Nephron (organoid): ENCODE measurements at regions not wholly inside any gene's neighbourhood (a gene's known extent, or its start where the extent isn't known, plus 50 kb on each side); places are given as distances from the start of the nearest gene placed in this dataset.

ENCODE experiments used
- H3K27ac Mint-ChIP-seq, 3 experiments: 2 replicates each; pipeline ENCODE4 v1.8.0; 2020; ENCODE audit warnings: mixed read lengths in 3 of 3, mild to moderate bottlenecking in 2 of 3, moderate library complexity in 1 of 3
- H3K27me3 Mint-ChIP-seq: 2 replicates; pipeline ENCODE4 v1.8.0; 2021; ENCODE audit warnings: low read depth, mild to moderate bottlenecking, moderate library complexity, mixed read lengths
- H3K36me3 Mint-ChIP-seq: 2 replicates; pipeline ENCODE4 v1.8.0; 2020; ENCODE audit warnings: low read depth, mixed read lengths
- H3K4me1 Mint-ChIP-seq: 2 replicates; pipeline ENCODE4 v1.8.0; 2020; ENCODE audit warnings: mixed read lengths
- H3K4me3 Mint-ChIP-seq, 3 experiments: 2 replicates each; pipeline ENCODE4 v1.8.0; 2020; ENCODE audit warnings: mild to moderate bottlenecking in 3 of 3, mixed read lengths in 3 of 3, moderate library complexity in 2 of 3
- H3K9me3 Mint-ChIP-seq: 2 replicates; pipeline ENCODE4 v1.8.0; 2020; ENCODE audit warnings: mixed read lengths
- TF ChIP-seq, protein P1 (sequence below), 3 experiments: fragments of 200-600 bp; sonication (generic); IDR thresholded peaks; one replicate each; pipeline ENCODE4 v1.5.0; 2021; ENCODE audit warnings: antibody characterized with exemption in 3 of 3; ENCODE audit not compliant: unreplicated experiment in 3 of 3

DNA sequence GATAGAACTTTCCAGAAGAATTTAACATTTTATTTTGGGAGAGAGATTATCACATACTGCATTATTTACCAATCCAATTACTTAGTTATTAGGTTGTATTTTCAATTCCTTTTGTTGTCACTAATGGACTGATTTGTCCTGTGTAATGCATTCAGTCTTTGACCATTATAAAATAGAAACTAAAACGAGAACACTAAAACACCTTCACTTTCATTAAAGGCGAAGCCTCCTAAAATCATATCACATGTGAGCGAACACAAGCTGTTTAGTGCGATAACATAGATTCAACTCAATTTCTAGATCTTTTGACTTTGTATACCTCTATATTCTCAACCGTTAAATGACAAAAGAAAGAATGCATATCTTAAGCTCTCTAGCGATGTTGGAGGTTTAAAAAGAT, 253.4 kb downstream of the VGLL3 start:
- Mint-ChIP-seq H3K36me3 (no peaks in the 10 kb centered on the region), H3K4me1 (no peaks in the 10 kb centered on the region), H3K27ac (no peak overlapping the region), H3K9me3 (peaks cover under 1% of the 10 kb centered on the region), H3K4me3 (no peak overlapping the region), H3K27me3 (no peaks in the 10 kb centered on the region)
- TF ChIP-seq, protein P1, sequence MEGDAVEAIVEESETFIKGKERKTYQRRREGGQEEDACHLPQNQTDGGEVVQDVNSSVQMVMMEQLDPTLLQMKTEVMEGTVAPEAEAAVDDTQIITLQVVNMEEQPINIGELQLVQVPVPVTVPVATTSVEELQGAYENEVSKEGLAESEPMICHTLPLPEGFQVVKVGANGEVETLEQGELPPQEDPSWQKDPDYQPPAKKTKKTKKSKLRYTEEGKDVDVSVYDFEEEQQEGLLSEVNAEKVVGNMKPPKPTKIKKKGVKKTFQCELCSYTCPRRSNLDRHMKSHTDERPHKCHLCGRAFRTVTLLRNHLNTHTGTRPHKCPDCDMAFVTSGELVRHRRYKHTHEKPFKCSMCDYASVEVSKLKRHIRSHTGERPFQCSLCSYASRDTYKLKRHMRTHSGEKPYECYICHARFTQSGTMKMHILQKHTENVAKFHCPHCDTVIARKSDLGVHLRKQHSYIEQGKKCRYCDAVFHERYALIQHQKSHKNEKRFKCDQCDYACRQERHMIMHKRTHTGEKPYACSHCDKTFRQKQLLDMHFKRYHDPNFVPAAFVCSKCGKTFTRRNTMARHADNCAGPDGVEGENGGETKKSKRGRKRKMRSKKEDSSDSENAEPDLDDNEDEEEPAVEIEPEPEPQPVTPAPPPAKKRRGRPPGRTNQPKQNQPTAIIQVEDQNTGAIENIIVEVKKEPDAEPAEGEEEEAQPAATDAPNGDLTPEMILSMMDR (IDR thresholded peaks at IDR 0.05; ENCODE audit: unreplicated experiment in 3 of 3), result no peak

DNA sequence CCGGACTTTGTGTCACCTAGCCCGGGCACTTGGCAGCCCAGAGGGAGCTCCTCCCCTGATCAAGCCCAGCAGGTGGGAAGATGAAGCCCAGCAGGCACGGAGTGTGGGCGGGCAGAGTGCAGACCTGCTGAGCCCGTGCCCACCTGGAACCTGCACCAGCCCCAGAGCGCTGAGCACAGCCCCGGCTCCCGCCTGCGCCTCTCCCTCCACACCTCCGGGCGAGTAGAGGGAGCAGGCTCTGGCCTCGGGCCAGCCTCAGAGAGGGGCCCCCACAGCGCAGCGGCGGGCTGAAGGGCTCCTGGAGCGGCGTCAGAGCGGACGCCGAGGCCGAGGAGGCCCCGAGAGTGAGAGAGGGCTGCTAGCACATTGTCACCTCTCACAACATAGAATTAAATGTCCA, 257.7 kb downstream of the VGLL3 start:
- Mint-ChIP-seq H3K27ac (no peak overlapping the region), H3K27me3 (no peaks in the 10 kb centered on the region), H3K4me1 (no peaks in the 10 kb centered on the region), H3K36me3 (no peaks in the 10 kb centered on the region), H3K9me3 (peaks cover 4% of the 10 kb centered on the region), H3K4me3 (no peak overlapping the region)
- TF ChIP-seq, protein P1 (IDR thresholded peaks at IDR 0.05; ENCODE audit: unreplicated experiment in 3 of 3), result no peak

DNA sequence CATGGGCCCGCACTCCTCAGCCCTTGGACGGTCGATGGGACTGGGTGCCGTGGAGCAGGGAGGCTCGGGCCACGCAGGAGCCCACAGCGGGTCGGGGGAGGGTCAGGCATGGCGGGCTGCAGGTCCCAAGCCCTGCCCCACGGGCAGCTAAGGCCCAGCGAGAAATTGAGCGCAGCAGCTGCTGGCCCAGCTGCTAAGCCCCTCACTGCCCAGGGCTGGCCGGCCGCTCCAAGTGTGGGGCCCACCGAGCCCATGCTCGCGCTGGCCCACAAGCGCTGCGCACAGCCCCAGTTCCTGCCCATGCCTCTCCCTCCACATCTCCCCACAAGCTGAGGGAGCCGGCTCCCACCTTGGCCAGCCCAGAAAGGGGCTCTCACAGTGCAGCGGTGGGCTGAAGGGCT, 259.4 kb downstream of the VGLL3 start:
- TF ChIP-seq, protein P1 (IDR thresholded peaks at IDR 0.05; ENCODE audit: unreplicated experiment in 3 of 3), result no peak
- H3K4me3 Mint-ChIP-seq, result no peak overlapping the region
- no peaks in the 10 kb centered on the region for H3K4me1 Mint-ChIP-seq
- peaks cover 4% of the 10 kb centered on the region for H3K9me3 Mint-ChIP-seq
- no peaks in the 10 kb centered on the region for H3K27me3 Mint-ChIP-seq
- H3K36me3 Mint-ChIP-seq, result no peaks in the 10 kb centered on the region
- H3K27ac Mint-ChIP-seq, result no peak overlapping the region

DNA sequence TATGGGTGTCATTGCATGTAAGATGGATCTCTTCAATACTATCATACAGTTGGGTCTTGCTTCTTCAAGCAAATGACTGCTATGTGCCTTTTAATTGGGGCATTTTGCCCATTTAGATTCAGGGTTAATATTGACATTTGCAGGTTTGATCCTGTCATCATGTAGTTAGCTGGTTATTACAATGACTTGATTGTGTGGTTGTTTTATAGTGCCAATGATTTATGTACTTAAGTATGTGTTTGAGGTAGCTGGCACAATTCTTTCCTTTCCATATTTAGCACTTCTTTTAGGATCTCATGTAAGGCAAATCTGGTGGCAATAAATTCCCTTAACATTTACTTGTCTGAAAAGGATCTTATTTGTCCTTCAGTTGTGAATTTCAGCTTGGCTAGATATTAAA, 267.5 kb downstream of the VGLL3 start:
- no peaks in the 10 kb centered on the region for H3K4me1 Mint-ChIP-seq
- no peaks in the 10 kb centered on the region for H3K9me3 Mint-ChIP-seq
- TF ChIP-seq, protein P1 (IDR thresholded peaks at IDR 0.05; ENCODE audit: unreplicated experiment in 3 of 3), result no peak
- H3K36me3 Mint-ChIP-seq, result no peaks in the 10 kb centered on the region
- no peak overlapping the region for H3K27ac Mint-ChIP-seq
- H3K27me3 Mint-ChIP-seq, result no peaks in the 10 kb centered on the region
- H3K4me3 Mint-ChIP-seq, result no peak overlapping the region

DNA sequence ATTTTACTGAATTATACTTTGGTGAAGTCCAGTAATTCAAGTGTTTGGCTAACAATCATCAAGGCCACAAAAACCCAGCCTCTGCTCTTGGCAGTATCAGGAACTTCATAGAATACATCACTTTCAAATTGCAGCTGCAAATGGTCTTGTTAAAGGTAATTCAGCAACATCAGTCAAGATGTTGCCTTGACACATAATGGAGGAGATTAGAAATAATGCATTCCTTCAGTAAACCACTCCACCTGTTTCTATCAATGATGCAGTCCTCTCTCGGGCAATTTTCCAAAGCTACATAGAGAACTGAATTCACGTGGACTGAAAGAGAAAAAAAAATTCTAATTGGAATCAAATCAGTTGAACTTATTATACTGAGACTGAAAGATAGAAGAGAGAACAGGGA, 279.3 kb downstream of the VGLL3 start:
- Mint-ChIP-seq H3K4me1 (no peaks in the 10 kb centered on the region), H3K27me3 (no peaks in the 10 kb centered on the region), H3K4me3 (no peak overlapping the region), H3K36me3 (no peaks in the 10 kb centered on the region), H3K27ac (no peak overlapping the region), H3K9me3 (no peaks in the 10 kb centered on the region)
- TF ChIP-seq, protein P1 (IDR thresholded peaks at IDR 0.05; ENCODE audit: unreplicated experiment in 3 of 3), result no peak

DNA sequence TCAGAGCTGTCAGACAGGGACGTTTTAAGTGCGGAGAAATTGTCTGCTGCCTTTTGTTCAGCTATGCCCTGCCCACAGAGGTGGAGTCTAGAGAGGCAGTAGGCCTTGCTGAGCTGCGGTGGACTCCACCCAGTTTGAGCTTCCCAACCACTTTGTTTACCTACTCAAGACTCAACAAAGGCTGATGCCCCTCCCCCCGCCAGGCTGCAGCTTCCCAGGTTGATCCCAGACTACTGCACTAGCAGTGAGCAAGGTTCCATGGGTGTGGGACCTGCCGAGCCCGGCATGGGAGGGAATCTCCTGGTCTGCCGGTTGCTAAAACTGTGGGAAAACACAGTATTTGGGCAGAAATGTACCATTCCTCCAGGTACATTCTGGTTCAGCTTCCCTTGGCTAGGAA, 282.1 kb downstream of the VGLL3 start:
- H3K27ac Mint-ChIP-seq, result no peak overlapping the region
- H3K36me3 Mint-ChIP-seq, result no peaks in the 10 kb centered on the region
- peaks cover 14% of the 10 kb centered on the region for H3K9me3 Mint-ChIP-seq
- H3K4me1 Mint-ChIP-seq, result no peaks in the 10 kb centered on the region
- H3K27me3 Mint-ChIP-seq, result no peaks in the 10 kb centered on the region
- TF ChIP-seq, protein P1 (IDR thresholded peaks at IDR 0.05; ENCODE audit: unreplicated experiment in 3 of 3), result no peak
- H3K4me3 Mint-ChIP-seq, result no peak overlapping the region
